Pancreas (tissue), 10 donors: ENCODE measurements at regions not wholly inside any gene's neighbourhood (a gene's known extent, or its start where the extent isn't known, plus 50 kb on each side); places are given as distances from the start of the nearest gene placed in this dataset.

Experiments
- ATAC-seq, 4 donors: fragments of 200-7000 bp; cut with Tn5 transposase; one replicate each; pipeline versions ENCODE4 v1.8.0 to v1.9.1; 2020; ENCODE audit warnings: mild to moderate bottlenecking in 4 of 4, moderate library complexity in 4 of 4
- DNase-seq, 6 donors: peaks; one replicate each; pipeline ENCODE4 v3.0.0-alpha.2; 2020
- FAIRE-seq: peaks from 2 replicates; lab custom pipeline; 2012; peaks lifted over from hg19 to GRCh38; lab: Jason Lieb, UNC
- H3K27ac ChIP-seq, 4 donors: fragments of 200-600 bp; sonication (generic); 1 replicate in 3 of 4; 2 replicates in 1 of 4; pipeline versions ENCODE4 v1.5.0 to v1.8.0; 2020
- H3K27me3 ChIP-seq, 4 donors: fragments of 200-600 bp; one replicate each; pipeline ENCODE4 v1.8.0; 2021
- H3K36me3 ChIP-seq, 3 donors: fragments of 200-600 bp; sonication (generic) in 1 of 3; one replicate each; pipeline versions ENCODE4 v1.5.0 to v1.8.0; 2020 to 2021
- H3K4me1 ChIP-seq, 3 donors: fragments of 200-600 bp; one replicate each; pipeline ENCODE4 v1.8.0; 2021
- H3K4me3 ChIP-seq, 4 donors: fragments of 200-600 bp; sonication (generic) in 2 of 4; one replicate each; pipeline versions ENCODE4 v1.5.0 to v1.8.0; 2020 to 2021
- H3K9me3 ChIP-seq, 4 donors: fragments of 200-600 bp; one replicate each; pipeline ENCODE4 v1.8.0; 2021
- CTCF ChIP-seq, 4 donors: fragments of 200-600 bp; sonication (generic) in 3 of 4; IDR thresholded peaks; one replicate each; pipeline versions ENCODE4 v1.5.0 to v1.8.0; 2021; ENCODE audit warnings: antibody characterized with exemption in 4 of 4
- WGBS, 2 donors: extraction: QIAGEN DNeasy Blood & Tissue Kit; methylation state at CpG; one replicate each; pipeline ENCODE4 v1.1.7; 2013; 5-methylcytosine and 5-hydroxymethylcytosine counted together
- intact Hi-C, 3 donors: fragments of 100-400 bp; cut with DNase I; formaldehyde crosslinking; loops; one replicate each; pipeline versions ENCODE4 v1.11.1 to v1.14.2; 2022
- donor health status: healthy with polysubstance abuse.
- donor health status: DM: no; HTN: no; CAD: no; lungs with moderate emphysema.
- donor health status: DM: no; HTN: no; CAD: no.
- donor health status: control.
- donor health status: control.
- donor health status: Bipolar disorder and iron deficiency.
- donor health status: DM: yes; HTN: yes; CAD: no.
- donor health status: DM: no; HTN: no; CAD: no.
- donor health status: DM: no; HTN: no; CAD: no.
- donor health status: DM: yes; HTN: yes; CAD: no.

GRCh38 chr4:62162606-62163005 lies 962.5 kb downstream of the ADGRL3 start:
- 29 to 41% methylated on average over 1 of the region's 1 CpG for WGBS, 2 donors
- H3K27me3 ChIP-seq: no peaks in the 10 kb centered on the region
- ATAC-seq (no peak), FAIRE-seq (no peak), DNase-seq (no peak)
- intact Hi-C loops: no loop called here
- no peaks in the 10 kb centered on the region for H3K36me3 ChIP-seq
- H3K4me1 ChIP-seq: no peaks in the 10 kb centered on the region
- no peak for TF ChIP-seq CTCF (IDR thresholded peaks at IDR 0.05)
- no peak overlapping the region for H3K27ac ChIP-seq
- no peak overlapping the region for H3K4me3 ChIP-seq
- H3K9me3 ChIP-seq: no peaks in the 10 kb centered on the region

- H3K4me3 ChIP-seq: no peak overlapping the region
- H3K36me3 ChIP-seq: no peaks in the 10 kb centered on the region
- no peak for ATAC-seq
- no peaks in the 10 kb centered on the region for H3K27me3 ChIP-seq
- no peak overlapping the region for H3K27ac ChIP-seq
- no peaks in the 10 kb centered on the region for H3K9me3 ChIP-seq
- intact Hi-C loops: no loop called here
- no peak for DNase-seq
- WGBS, 2 donors: 61 to 69% methylated on average over 2 of the region's 2 CpGs
- H3K4me1 ChIP-seq: no peaks in the 10 kb centered on the region
- no peak for TF ChIP-seq CTCF (IDR thresholded peaks at IDR 0.05)
- FAIRE-seq: no peak
Measured at GRCh38 chr4:62161446-62161845, 961.3 kb downstream of the ADGRL3 start.

GRCh38 chr4:62159876-62160275 lies 959.8 kb downstream of the ADGRL3 start:
- no peak for DNase-seq
- Histone ChIP-seq H3K36me3 (no peaks in the 10 kb centered on the region), H3K4me3 (no peak overlapping the region), H3K4me1 (no peaks in the 10 kb centered on the region), H3K9me3 (no peaks in the 10 kb centered on the region), H3K27me3 (no peaks in the 10 kb centered on the region), H3K27ac (no peak overlapping the region)
- no peak for FAIRE-seq
- no peak for TF ChIP-seq CTCF (IDR thresholded peaks at IDR 0.05)
- 54 to 55% methylated on average over 4 of the region's 4 CpGs for whole genome bisulfite sequencing, 2 donors
- intact Hi-C loops: no loop called here
- no peak for ATAC-seq

- no peaks in the 10 kb centered on the region for H3K36me3 ChIP-seq
- H3K27me3 ChIP-seq: no peaks in the 10 kb centered on the region
- no peaks in the 10 kb centered on the region for H3K9me3 ChIP-seq
- no peaks in the 10 kb centered on the region for H3K4me1 ChIP-seq
- no peak for TF ChIP-seq CTCF (IDR thresholded peaks at IDR 0.05)
- intact Hi-C loops: no loop called here
- no peak overlapping the region for H3K4me3 ChIP-seq
- no peak for ATAC-seq
- no peak for DNase-seq
- no peak overlapping the region for H3K27ac ChIP-seq
- no peak for FAIRE-seq
- WGBS, 2 donors: 26 to 38% methylated on average over 1 of the region's 1 CpG
Measured at GRCh38 chr4:62159306-62159705, 959.2 kb downstream of the ADGRL3 start.

GRCh38 chr4:62156205-62156604 lies 956.1 kb downstream of the ADGRL3 start:
- intact Hi-C loops: no loop called here
- ATAC-seq (no peak), FAIRE-seq (no peak), DNase-seq (no peak)
- no peak for TF ChIP-seq CTCF (IDR thresholded peaks at IDR 0.05)
- 74 to 85% methylated on average over 1 of the region's 1 CpG for WGBS, 2 donors
- no peaks in the 10 kb centered on the region for H3K27me3 ChIP-seq
- H3K27ac ChIP-seq: no peak overlapping the region
- no peak overlapping the region for H3K4me3 ChIP-seq
- no peaks in the 10 kb centered on the region for H3K9me3 ChIP-seq
- no peaks in the 10 kb centered on the region for H3K4me1 ChIP-seq
- H3K36me3 ChIP-seq: no peaks in the 10 kb centered on the region
